Trophoblast cell (in vitro differentiated cells and primary cell): ENCODE measurements at regions not wholly inside any gene's neighbourhood (a gene's known extent, or its start where the extent isn't known, plus 50 kb on each side); places are given as distances from the start of the nearest gene placed in this dataset.

Source experiments
- DNase-seq, 2 donors: peaks; one replicate each; pipeline ENCODE4 v3.0.0-alpha.2; 2016
- H2AFZ ChIP-seq: 2 replicates; pipeline ENCODE4 v1.6.1; 2013; ENCODE audit warnings: low read length, moderate library complexity, mild to moderate bottlenecking; ENCODE audit not compliant: insufficient read depth, poor library complexity
- H2AK5ac ChIP-seq: 2 replicates; pipeline ENCODE4 v1.6.1; 2013; ENCODE audit warnings: mild to moderate bottlenecking, low read length
- H2BK120ac ChIP-seq: 2 replicates; pipeline ENCODE4 v1.6.1; 2013; ENCODE audit warnings: low read length, mild to moderate bottlenecking, moderate library complexity; ENCODE audit not compliant: insufficient read depth, poor library complexity
- H2BK12ac ChIP-seq: 2 replicates; pipeline ENCODE4 v1.6.1; 2013; ENCODE audit warnings: mild to moderate bottlenecking, low read length, moderate library complexity
- H2BK5ac ChIP-seq: 2 replicates; pipeline ENCODE4 v1.6.1; 2013; ENCODE audit warnings: low read length, low read depth, moderate library complexity, mild to moderate bottlenecking; ENCODE audit not compliant: poor library complexity
- H3K14ac ChIP-seq: 2 replicates; pipeline ENCODE4 v1.6.1; 2013; ENCODE audit warnings: mild to moderate bottlenecking, low read length
- H3K18ac ChIP-seq: 2 replicates; pipeline ENCODE4 v1.6.1; 2013; ENCODE audit warnings: mild to moderate bottlenecking, low read length
- H3K23ac ChIP-seq: 2 replicates; pipeline ENCODE4 v1.6.1; 2013; ENCODE audit warnings: low read length
- H3K27ac ChIP-seq: 2 replicates; pipeline ENCODE4 v1.5.1; 2013; ENCODE audit warnings: low read depth, mild to moderate bottlenecking, inconsistent platforms, low read length, moderate library complexity
- H3K27me3 ChIP-seq: 2 replicates; pipeline ENCODE4 v1.6.1; 2013; ENCODE audit warnings: inconsistent platforms, mild to moderate bottlenecking, low read length, moderate library complexity; ENCODE audit not compliant: insufficient read depth
- H3K36me3 ChIP-seq, 2 experiments: 1 replicate in 1 of 2; 2 replicates in 1 of 2; pipeline ENCODE4 v1.6.1; 2013; ENCODE audit warnings: low read length in 2 of 2, mild to moderate bottlenecking in 2 of 2, moderate library complexity in 1 of 2; ENCODE audit not compliant: insufficient read depth in 2 of 2, control insufficient read depth in 1 of 2
- H3K4ac ChIP-seq: 2 replicates; pipeline ENCODE4 v1.6.1; 2013; ENCODE audit warnings: low read depth, mild to moderate bottlenecking, low read length, moderate library complexity
- H3K4me1 ChIP-seq, 2 experiments: 1 replicate in 1 of 2; 2 replicates in 1 of 2; pipeline ENCODE4 v1.6.1; 2013; ENCODE audit warnings: low read length in 2 of 2, mild to moderate bottlenecking in 2 of 2, moderate library complexity in 1 of 2; ENCODE audit not compliant: insufficient read depth in 2 of 2, control insufficient read depth in 1 of 2
- H3K4me2 ChIP-seq: 2 replicates; pipeline ENCODE4 v1.6.1; 2013; ENCODE audit warnings: inconsistent platforms, mild to moderate bottlenecking, low read length, moderate library complexity
- H3K4me3 ChIP-seq: 2 replicates; pipeline ENCODE4 v1.5.1; 2013; ENCODE audit warnings: mild to moderate bottlenecking, low read depth, low read length, inconsistent platforms
- H3K79me1 ChIP-seq: one replicate; pipeline ENCODE4 v1.6.1; 2013; ENCODE audit warnings: low read length
- H3K79me2 ChIP-seq: 2 replicates; pipeline ENCODE4 v1.6.1; 2013; ENCODE audit warnings: low read length, mild to moderate bottlenecking; ENCODE audit not compliant: control insufficient read depth, insufficient read depth, poor library complexity
- H3K9ac ChIP-seq: 2 replicates; pipeline ENCODE4 v1.6.1; 2013; ENCODE audit warnings: mild to moderate bottlenecking, low read length
- H3K9me3 ChIP-seq: 2 replicates; pipeline ENCODE4 v1.6.1; 2013; ENCODE audit warnings: low read depth, mild to moderate bottlenecking, control low read depth, inconsistent platforms, low read length; ENCODE audit not compliant: insufficient read depth
- H4K12ac ChIP-seq: 2 replicates; pipeline ENCODE4 v1.6.1; 2013; ENCODE audit warnings: low read depth, mild to moderate bottlenecking, low read length, moderate library complexity
- H4K8ac ChIP-seq: 2 replicates; pipeline ENCODE4 v1.6.1; 2013; ENCODE audit warnings: low read depth, mild to moderate bottlenecking, low read length, moderate library complexity
- H4K91ac ChIP-seq: one replicate; pipeline ENCODE4 v1.6.1; 2013; ENCODE audit warnings: low read depth, mild to moderate bottlenecking, low read length, moderate library complexity
- WGBS: extraction: QIAGEN DNeasy Blood & Tissue Kit; methylation state at CpG from one replicate; pipeline ENCODE4 v1.1.7; 2013; ENCODE audit warnings: missing lambda C conversion rate; ENCODE audit not compliant: insufficient read length, insufficient coverage; ENCODE audit errors: extremely low coverage; 5-methylcytosine and 5-hydroxymethylcytosine counted together

- no peaks in the 10 kb centered on the region for H3K79me1 ChIP-seq
- no CpG with 5 or more reads among the region's 1 CpG for WGBS
These were observed 298.2 kb downstream of the SAMD5 start for GRCh38 chr6:147806697-147807096.

GRCh38 chr6:147808640-147809039, 300.1 kb downstream of the SAMD5 start:
- Histone ChIP-seq H3K4me1 (no peaks in the 10 kb centered on the region), H4K91ac (no peak overlapping the region), H3K9me3 (peaks cover 4% of the 10 kb centered on the region), H2AK5ac (no peak overlapping the region), H3K27ac (no peak overlapping the region), H3K4ac (no peak overlapping the region), H3K79me2 (no peaks in the 10 kb centered on the region), H2BK5ac (no peak overlapping the region), H3K18ac (no peak overlapping the region), H3K79me1 (no peaks in the 10 kb centered on the region), H2AFZ (no peak overlapping the region), H3K14ac (no peak overlapping the region), H2BK12ac (no peak overlapping the region), H3K9ac (no peak overlapping the region), H2BK120ac (no peak overlapping the region), H4K8ac (no peak overlapping the region), H3K4me3 (no peak overlapping the region), H3K4me2 (no peak overlapping the region), H3K36me3 (no peaks in the 10 kb centered on the region), H3K23ac (no peak overlapping the region), H4K12ac (no peak overlapping the region), H3K27me3 (no peaks in the 10 kb centered on the region)
- WGBS, result 100% methylated on average over 1 of the region's 4 CpGs
- no peak for DNase-seq

More at GRCh38 chr6:147806697-147807096, 298.2 kb downstream of the SAMD5 start:
- peaks cover 4% of the 10 kb centered on the region for H3K9me3 ChIP-seq
- no peak overlapping the region for H3K23ac ChIP-seq
- no peaks in the 10 kb centered on the region for H3K79me2 ChIP-seq
- H4K12ac ChIP-seq, result no peak overlapping the region
- H2BK12ac ChIP-seq, result no peak overlapping the region
- no peak overlapping the region for H3K18ac ChIP-seq
- H3K4ac ChIP-seq, result no peak overlapping the region
- H2AFZ ChIP-seq, result no peak overlapping the region
- H3K14ac ChIP-seq, result no peak overlapping the region
- H3K27me3 ChIP-seq, result no peaks in the 10 kb centered on the region
- no peak overlapping the region for H4K8ac ChIP-seq
- H2AK5ac ChIP-seq, result no peak overlapping the region
- no peak overlapping the region for H3K4me2 ChIP-seq
- no peak for DNase-seq
- H4K91ac ChIP-seq, result no peak overlapping the region
- H2BK120ac ChIP-seq, result no peak overlapping the region
- no peak overlapping the region for H3K9ac ChIP-seq
- H2BK5ac ChIP-seq, result no peak overlapping the region
- H3K4me1 ChIP-seq, result no peaks in the 10 kb centered on the region
- H3K4me3 ChIP-seq, result no peak overlapping the region
- H3K36me3 ChIP-seq, result no peaks in the 10 kb centered on the region
- no peak overlapping the region for H3K27ac ChIP-seq

- no peak overlapping the region for H4K8ac ChIP-seq
- H3K79me1 ChIP-seq, result no peaks in the 10 kb centered on the region
- no peak overlapping the region for H3K18ac ChIP-seq
- no peak overlapping the region for H2AFZ ChIP-seq
- H2BK12ac ChIP-seq, result no peak overlapping the region
- no peaks in the 10 kb centered on the region for H3K9me3 ChIP-seq
- H3K27ac ChIP-seq, result no peak overlapping the region
- H2BK120ac ChIP-seq, result no peak overlapping the region
- H3K14ac ChIP-seq, result no peak overlapping the region
- no peak overlapping the region for H4K12ac ChIP-seq
- H2AK5ac ChIP-seq, result no peak overlapping the region
- H3K4ac ChIP-seq, result no peak overlapping the region
- DNase-seq, result no peak
- no peak overlapping the region for H3K4me2 ChIP-seq
- H3K79me2 ChIP-seq, result no peaks in the 10 kb centered on the region
- no peaks in the 10 kb centered on the region for H3K4me1 ChIP-seq
- H3K23ac ChIP-seq, result no peak overlapping the region
- H3K27me3 ChIP-seq, result no peaks in the 10 kb centered on the region
- WGBS, result no CpG with 5 or more reads among the region's 6 CpGs
- no peak overlapping the region for H4K91ac ChIP-seq
- H3K9ac ChIP-seq, result no peak overlapping the region
- H3K4me3 ChIP-seq, result no peak overlapping the region
- H3K36me3 ChIP-seq, result no peaks in the 10 kb centered on the region
- no peak overlapping the region for H2BK5ac ChIP-seq
These were observed 303.6 kb downstream of the SAMD5 start for GRCh38 chr6:147811913-147812629.

GRCh38 chr6:147817042-147817689, 308.7 kb downstream of the SAMD5 start:
- DNase-seq, result no peak
- H4K91ac ChIP-seq, result no peak overlapping the region
- no CpG with 5 or more reads among the region's 4 CpGs for WGBS

More at GRCh38 chr6:147817042-147817689, 308.7 kb downstream of the SAMD5 start:
- H2BK120ac ChIP-seq, result no peak overlapping the region
- H3K9ac ChIP-seq, result no peak overlapping the region
- H3K79me2 ChIP-seq, result no peaks in the 10 kb centered on the region
- no peak overlapping the region for H3K14ac ChIP-seq
- H3K9me3 ChIP-seq, result no peaks in the 10 kb centered on the region
- no peak overlapping the region for H2BK12ac ChIP-seq
- no peaks in the 10 kb centered on the region for H3K79me1 ChIP-seq
- H4K12ac ChIP-seq, result no peak overlapping the region
- no peak overlapping the region for H3K4ac ChIP-seq
- H2AK5ac ChIP-seq, result no peak overlapping the region
- no peaks in the 10 kb centered on the region for H3K36me3 ChIP-seq
- no peak overlapping the region for H3K4me2 ChIP-seq
- H3K27me3 ChIP-seq, result no peaks in the 10 kb centered on the region
- H2AFZ ChIP-seq, result no peak overlapping the region
- no peak overlapping the region for H3K27ac ChIP-seq
- no peak overlapping the region for H4K8ac ChIP-seq
- H3K4me3 ChIP-seq, result no peak overlapping the region
- H3K4me1 ChIP-seq, result no peaks in the 10 kb centered on the region
- no peak overlapping the region for H3K18ac ChIP-seq
- H2BK5ac ChIP-seq, result no peak overlapping the region
- no peak overlapping the region for H3K23ac ChIP-seq
